ENCODE measurements at regions not wholly inside any gene's neighbourhood (a gene's known extent, or its start where the extent isn't known, plus 50 kb on each side); places are given as distances from the start of the nearest gene placed in this dataset.

GRCh38 chr6:14997507-14997906, 248.4 kb upstream of the JARID2 start:
- no peak for DNase-seq (ENCODE audit: low read depth)
- no peak overlapping the region for H3K4me3 ChIP-seq (ENCODE audit: control insufficient read depth, low read depth, low read length)
- no peak for TF ChIP-seq CTCF (IDR thresholded peaks at IDR 0.05; ENCODE audit: control insufficient read depth, insufficient read depth, low read depth, low read length, missing control alignments)

GRCh38 chr6:14999106-14999505, 246.8 kb upstream of the JARID2 start:
- TF ChIP-seq CTCF (IDR thresholded peaks at IDR 0.05; ENCODE audit: control insufficient read depth, insufficient read depth, low read depth, low read length, missing control alignments): no peak
- DNase-seq (ENCODE audit: low read depth): no peak
- H3K4me3 ChIP-seq (ENCODE audit: control insufficient read depth, low read depth, low read length): no peak overlapping the region

DNA sequence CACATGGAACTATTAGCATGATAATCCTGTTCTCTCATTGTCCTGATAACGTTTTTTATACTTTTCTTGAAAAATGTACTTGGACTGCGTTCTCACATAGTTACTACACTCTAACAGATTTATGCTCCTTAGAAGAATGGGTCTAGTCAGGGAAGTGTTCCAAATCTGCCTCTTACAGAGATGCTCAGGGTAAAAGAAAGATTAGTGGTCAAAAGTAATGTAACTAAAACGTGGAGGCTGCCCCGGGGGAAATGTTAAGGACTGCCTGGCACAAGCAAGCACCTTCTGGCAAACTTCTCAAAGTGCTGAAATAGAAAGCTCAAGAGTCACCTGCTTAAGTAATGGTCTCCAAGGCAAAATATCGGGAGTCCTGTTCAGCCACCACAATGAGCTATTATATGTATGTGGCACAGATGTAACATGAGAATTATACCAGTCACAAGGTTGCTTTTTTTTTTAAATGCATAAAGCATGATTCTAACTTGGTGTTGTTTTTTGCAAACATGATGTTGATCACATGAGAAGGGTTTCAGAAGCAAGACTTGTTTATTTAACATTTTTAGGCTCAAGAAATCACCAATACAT, 244.5 kb upstream of the JARID2 start:
- DNase-seq (ENCODE audit: low read depth): no peak
- TF ChIP-seq CTCF (IDR thresholded peaks at IDR 0.05; ENCODE audit: control insufficient read depth, insufficient read depth, low read depth, low read length, missing control alignments): no peak
- H3K4me3 ChIP-seq (ENCODE audit: control insufficient read depth, low read depth, low read length): no peak overlapping the region

GRCh38 chr6:15008269-15008668, 237.6 kb upstream of the JARID2 start:
- DNase-seq (ENCODE audit: low read depth): no peak
- no peak for TF ChIP-seq CTCF (IDR thresholded peaks at IDR 0.05; ENCODE audit: control insufficient read depth, insufficient read depth, low read depth, low read length, missing control alignments)
- H3K4me3 ChIP-seq (ENCODE audit: control insufficient read depth, low read depth, low read length): no peak overlapping the region

DNA sequence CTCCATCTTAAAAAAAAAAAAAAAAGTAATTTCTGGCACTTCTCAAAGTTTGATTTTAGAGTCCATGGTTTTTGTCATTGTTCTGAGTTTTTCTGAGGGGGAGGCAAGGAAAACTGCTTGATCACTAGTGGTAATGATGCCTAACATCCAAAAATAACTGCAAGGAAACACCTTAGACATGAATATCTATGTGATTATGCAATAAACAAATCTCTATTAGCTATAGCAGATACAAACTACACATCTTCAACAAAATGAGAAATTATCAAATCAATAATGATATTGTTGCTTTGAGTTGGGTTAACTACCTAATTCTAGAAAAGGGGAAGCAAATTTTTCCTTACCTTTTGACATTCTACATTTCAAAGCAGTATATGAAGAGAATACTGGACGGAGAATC, 230.9 kb upstream of the JARID2 start:
- no peak for TF ChIP-seq CTCF (IDR thresholded peaks at IDR 0.05; ENCODE audit: control insufficient read depth, insufficient read depth, low read depth, low read length, missing control alignments)
- no peak for DNase-seq (ENCODE audit: low read depth)
- H3K4me3 ChIP-seq (ENCODE audit: control insufficient read depth, low read depth, low read length): no peak overlapping the region

DNA sequence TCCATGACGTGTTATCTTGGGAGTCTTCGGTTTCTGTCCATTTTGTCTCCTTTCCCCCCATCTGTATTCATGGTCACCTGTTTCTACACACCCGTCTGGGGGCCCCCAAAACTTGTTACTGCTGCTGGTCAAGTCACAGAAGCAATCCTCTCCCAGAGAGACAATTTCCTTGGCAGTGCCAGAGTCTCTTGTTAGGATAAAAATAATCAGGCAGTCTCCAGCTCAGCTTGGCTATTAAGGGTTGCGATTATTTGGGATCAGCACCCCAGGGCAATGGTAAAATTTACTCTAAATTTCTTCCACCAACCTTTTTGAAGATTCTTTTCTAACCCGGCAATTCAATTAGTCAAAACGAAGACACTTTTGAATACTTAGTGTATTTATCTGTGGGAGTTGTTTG, 229.1 kb upstream of the JARID2 start:
- DNase-seq (ENCODE audit: low read depth): no peak
- no peak overlapping the region for H3K4me3 ChIP-seq (ENCODE audit: control insufficient read depth, low read depth, low read length)
- TF ChIP-seq CTCF (IDR thresholded peaks at IDR 0.05; ENCODE audit: control insufficient read depth, insufficient read depth, low read depth, low read length, missing control alignments): no peak

DNA sequence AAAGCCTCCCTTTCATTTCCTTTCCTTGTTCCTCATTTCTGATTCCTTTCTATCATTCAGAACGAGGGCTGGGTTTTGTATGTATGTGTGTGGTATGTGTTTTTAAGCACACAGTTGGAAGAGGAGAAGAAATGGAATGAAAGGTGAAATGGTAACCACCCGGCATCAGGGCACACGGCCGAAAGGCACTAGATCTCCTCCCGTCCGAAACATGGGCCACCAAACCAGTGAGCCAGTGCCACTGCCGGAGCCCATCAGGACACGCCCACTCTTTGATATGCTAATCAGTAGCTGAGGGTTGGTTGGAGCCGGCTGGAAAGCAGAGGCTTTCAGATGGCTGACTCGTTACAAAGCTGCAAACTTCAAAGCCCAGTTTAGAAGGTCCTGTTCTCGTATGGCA, 228.6 kb upstream of the JARID2 start:
- no peak for DNase-seq (ENCODE audit: low read depth)
- no peak for TF ChIP-seq CTCF (IDR thresholded peaks at IDR 0.05; ENCODE audit: control insufficient read depth, insufficient read depth, low read depth, low read length, missing control alignments)
- H3K4me3 ChIP-seq (ENCODE audit: control insufficient read depth, low read depth, low read length): no peak overlapping the region
